PC-9 (cell line): ENCODE measurements at regions not wholly inside any gene's neighbourhood (a gene's known extent, or its start where the extent isn't known, plus 50 kb on each side); places are given as distances from the start of the nearest gene placed in this dataset.
A peak's percentile ranks its signal among the peaks of the same experiment; 100 is the strongest.

ENCODE experiments used
- BruUV-seq: library from RNA; stranded (reverse); fragments of 400-500 nt; replicated peaks from 2 replicates; lab custom pipeline; 2021; lab: Mats Ljungman, UMichigan
- CTCF ChIA-PET: fragments of 300-600 bp; sonication (Branson Sonifier 250); formaldehyde crosslinking; loops from one replicate; lab custom pipeline; 2022; ENCODE audit warnings: antibody characterized with exemption; lab: Charles Lee
- POLR2A ChIA-PET: fragments of 300-600 bp; sonication (Branson Sonifier 250); formaldehyde crosslinking; loops from one replicate; lab custom pipeline; 2022; ENCODE audit warnings: antibody characterized with exemption; ENCODE audit not compliant: unreplicated experiment; lab: Charles Lee
- DNase-seq, 2 experiments: peaks; one replicate each; pipeline versions ENCODE4 v3.0.0 to v3.0.0-alpha.2; 2015 to 2022; ENCODE audit warnings: mixed read lengths in 1 of 2
- H2AFZ ChIP-seq: fragments of 200-600 bp; sonication (generic); 2 replicates; pipeline ENCODE4 v1.8.1; 2017; ENCODE audit warnings: antibody characterized with exemption
- H3F3A ChIP-seq: fragments of 200-600 bp; sonication (generic); 2 replicates; pipeline ENCODE4 v1.8.1; 2017; ENCODE audit warnings: antibody characterized with exemption, mild to moderate bottlenecking, low read depth; ENCODE audit not compliant: insufficient read depth
- H3K27ac ChIP-seq: fragments of 200-600 bp; sonication (generic); 2 replicates; pipeline ENCODE4 v1.6.1; 2016; ENCODE audit warnings: mixed run types
- H3K27me3 ChIP-seq: fragments of 200-600 bp; sonication (generic); 2 replicates; pipeline ENCODE4 v1.6.1; 2016; ENCODE audit warnings: low read depth, mixed run types; ENCODE audit not compliant: insufficient read depth
- H3K36me3 ChIP-seq: fragments of 200-600 bp; sonication (generic); 2 replicates; pipeline ENCODE4 v1.6.1; 2016; ENCODE audit warnings: low read depth, mixed run types
- H3K4me1 ChIP-seq: fragments of 200-600 bp; sonication (generic); replicated peaks from 2 replicates; pipeline ENCODE4 v1.6.1; 2016; ENCODE audit warnings: mixed run types; ENCODE audit not compliant: insufficient read depth
- H3K4me2 ChIP-seq: fragments of 200-600 bp; sonication (generic); 2 replicates; pipeline ENCODE4 v1.6.1; 2017; ENCODE audit warnings: mixed run types
- H3K4me3 ChIP-seq: fragments of 200-600 bp; sonication (generic); 2 replicates; pipeline ENCODE4 v1.6.1; 2016; ENCODE audit warnings: mixed run types
- H3K79me2 ChIP-seq: fragments of 200-600 bp; sonication (generic); 2 replicates; pipeline ENCODE4 v1.6.1; 2017; ENCODE audit warnings: low read depth, mixed run types
- H3K9me2 ChIP-seq: fragments of 200-600 bp; sonication (generic); 2 replicates; pipeline ENCODE4 v1.8.1; 2017; ENCODE audit warnings: mild to moderate bottlenecking; ENCODE audit not compliant: insufficient read depth
- H3K9me3 ChIP-seq: fragments of 200-600 bp; sonication (generic); 2 replicates; pipeline ENCODE4 v1.8.1; 2016; ENCODE audit warnings: low read depth; ENCODE audit not compliant: insufficient read depth
- H4K20me1 ChIP-seq: fragments of 200-600 bp; sonication (generic); 2 replicates; pipeline ENCODE4 v1.8.1; 2017; ENCODE audit not compliant: insufficient read depth
- CTCF ChIP-seq: fragments of 200-600 bp; sonication (generic); conservative IDR thresholded peaks from 2 replicates; pipeline ENCODE4 v1.6.1; 2017; ENCODE audit warnings: mixed run types, antibody characterized with exemption, mild to moderate bottlenecking, moderate library complexity
- EZH2 ChIP-seq: fragments of 200-600 bp; sonication (generic); IDR thresholded peaks from 2 replicates; pipeline ENCODE4 v1.8.0; 2017; ENCODE audit warnings: antibody characterized with exemption, low read depth
- intact Hi-C: fragments of 100-400 bp; cut with micrococcal nuclease; formaldehyde crosslinking; loops from one replicate; pipeline ENCODE4 v1.10.0; 2022; ENCODE audit not compliant: unreplicated experiment

GRCh38 chr15:70362886-70363285 is 265.2 kb upstream of the TLE3 start:
- H3K27me3 ChIP-seq = no peaks in the 10 kb centered on the region
- no peak overlapping the region for H3K27ac ChIP-seq
- no peaks in the 10 kb centered on the region for H3K9me2 ChIP-seq
- ChIA-PET CTCF (interaction anchor here (0.7 kb wide), 1 partner anchor 165 kb away, joined by 25 read pairs; no protein-coding TSS in a partner anchor), POLR2A (no interaction called here)
- intact Hi-C loops = no loop called here
- H3K36me3 ChIP-seq = no peaks in the 10 kb centered on the region
- peak in 1 of 2 experiments; percentile 13 for DNase-seq
- BruUV-seq = no TSS peak
- H3F3A ChIP-seq = no peaks in the 10 kb centered on the region
- H3K4me2 ChIP-seq = no peak overlapping the region
- no peak overlapping the region for H3K4me3 ChIP-seq
- H4K20me1 ChIP-seq = no peaks in the 10 kb centered on the region
- H3K4me1 ChIP-seq = no peaks in the 10 kb centered on the region
- H2AFZ ChIP-seq = no peak overlapping the region
- H3K9me3 ChIP-seq = no peaks in the 10 kb centered on the region
- H3K79me2 ChIP-seq = no peaks in the 10 kb centered on the region
- no peak for TF ChIP-seq EZH2
- peak; percentile 39; the same call in 1 of the 2 replicates for TF ChIP-seq CTCF

DNA sequence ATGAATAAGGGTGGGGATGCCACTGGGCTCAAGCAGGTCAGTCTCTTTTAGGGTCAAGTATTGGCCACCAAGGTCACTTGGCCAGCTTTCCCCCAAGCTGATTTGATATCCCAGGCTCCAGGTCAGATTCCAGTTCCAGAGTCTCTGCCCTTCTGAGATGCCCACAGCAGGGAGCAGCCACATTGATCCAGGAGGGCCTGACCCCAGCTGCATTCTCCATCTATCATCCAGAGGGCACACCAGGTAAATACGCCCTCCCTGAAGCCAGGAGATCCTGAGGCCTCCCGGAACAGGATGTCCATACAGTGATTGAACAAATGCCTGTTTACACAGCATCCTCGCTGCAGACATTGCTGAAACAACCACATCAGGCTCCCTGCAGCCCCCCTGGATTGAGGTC is 264.6 kb upstream of the TLE3 start:
- no peak overlapping the region for H2AFZ ChIP-seq
- no peaks in the 10 kb centered on the region for H3K9me2 ChIP-seq
- H3K27ac ChIP-seq = no peak overlapping the region
- CTCF ChIA-PET = no interaction called here
- no peak for TF ChIP-seq EZH2
- POLR2A ChIA-PET = no interaction called here
- no peak for DNase-seq
- H3F3A ChIP-seq = no peaks in the 10 kb centered on the region
- intact Hi-C loops = no loop called here
- no peak overlapping the region for H3K4me3 ChIP-seq
- H3K4me2 ChIP-seq = no peak overlapping the region
- no peaks in the 10 kb centered on the region for H3K36me3 ChIP-seq
- no peaks in the 10 kb centered on the region for H3K9me3 ChIP-seq
- BruUV-seq = no TSS peak
- H3K27me3 ChIP-seq = no peaks in the 10 kb centered on the region
- no peaks in the 10 kb centered on the region for H4K20me1 ChIP-seq
- no peaks in the 10 kb centered on the region for H3K79me2 ChIP-seq
- H3K4me1 ChIP-seq = no peaks in the 10 kb centered on the region

GRCh38 chr15:70361891-70362290 is 264.2 kb upstream of the TLE3 start:
- Histone ChIP-seq H3F3A (no peaks in the 10 kb centered on the region), H3K9me2 (no peaks in the 10 kb centered on the region), H3K27me3 (no peaks in the 10 kb centered on the region), H2AFZ (no peak overlapping the region), H3K36me3 (no peaks in the 10 kb centered on the region), H3K9me3 (no peaks in the 10 kb centered on the region), H3K79me2 (no peaks in the 10 kb centered on the region), H3K4me3 (no peak overlapping the region), H3K4me2 (no peak overlapping the region), H3K27ac (no peak overlapping the region), H4K20me1 (no peaks in the 10 kb centered on the region), H3K4me1 (no peaks in the 10 kb centered on the region)
- TF ChIP-seq EZH2 = no peak
- no peak for TF ChIP-seq CTCF
- ChIA-PET POLR2A (no interaction called here), CTCF (no interaction called here)
- no peak for DNase-seq
- intact Hi-C loops = no loop called here
- no TSS peak for BruUV-seq

GRCh38 chr15:70361106-70361505 is 263.4 kb upstream of the TLE3 start:
- Histone ChIP-seq H3K27ac (no peak overlapping the region), H3K9me3 (no peaks in the 10 kb centered on the region), H3F3A (no peaks in the 10 kb centered on the region), H3K4me3 (no peak overlapping the region), H4K20me1 (no peaks in the 10 kb centered on the region), H3K4me1 (no peaks in the 10 kb centered on the region), H3K9me2 (no peaks in the 10 kb centered on the region), H3K36me3 (no peaks in the 10 kb centered on the region), H3K79me2 (no peaks in the 10 kb centered on the region), H3K27me3 (no peaks in the 10 kb centered on the region), H2AFZ (no peak overlapping the region), H3K4me2 (no peak overlapping the region)
- no peak for TF ChIP-seq CTCF
- no peak for TF ChIP-seq EZH2
- ChIA-PET CTCF (no interaction called here), POLR2A (no interaction called here)
- BruUV-seq = no TSS peak
- intact Hi-C loops = no loop called here
- no peak for DNase-seq
